ENCODE measurements at regions not wholly inside any gene's neighbourhood (a gene's known extent, or its start where the extent isn't known, plus 50 kb on each side); places are given as distances from the start of the nearest gene placed in this dataset.

DNA sequence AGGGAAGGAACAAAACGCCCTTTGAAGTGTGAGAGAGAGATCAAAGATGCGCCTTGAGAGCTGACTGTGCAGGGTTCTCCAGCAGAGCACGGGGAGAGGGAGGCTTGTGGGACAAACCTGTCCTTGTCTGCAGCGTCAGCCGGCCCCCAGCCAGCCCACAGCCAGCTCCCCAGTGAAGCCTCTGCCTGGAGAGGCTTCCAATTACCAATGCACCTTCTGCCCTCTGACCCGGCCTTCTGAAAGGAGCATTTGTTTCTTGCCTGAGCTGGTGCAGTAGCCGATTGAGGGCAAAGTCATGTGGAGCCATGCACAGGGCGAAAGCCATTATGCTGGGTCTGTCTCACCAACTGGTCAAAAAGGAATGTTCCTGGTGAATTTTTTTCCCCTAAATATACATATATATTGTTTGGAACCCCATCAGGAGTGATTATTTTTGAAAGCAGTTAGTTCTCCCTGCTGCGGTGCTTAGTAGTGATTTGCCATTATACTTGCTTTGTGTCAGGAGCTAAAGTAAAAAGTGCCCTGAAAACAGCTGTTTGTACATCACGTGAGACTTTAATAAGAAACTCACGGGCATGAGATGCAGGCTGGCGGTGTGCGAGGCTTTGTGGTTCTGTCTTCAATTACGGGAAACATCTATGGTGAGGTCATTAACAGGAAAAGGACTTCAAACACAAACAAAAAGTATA, 268.6 kb downstream of the KLF6 start:
- ATAC-seq (ENCODE audit: low read depth) (no peak), DNase-seq (no peak)
- ChIA-PET CTCF (no interaction called here), POLR2A (ENCODE audit: unreplicated experiment) (no interaction called here)
- WGBS, 2 experiments (ENCODE audit: extremely low coverage in 2 of 2, insufficient read length in 1 of 2), result 85% methylated on average over 5 of the region's 14 CpGs; no CpG with 5 or more reads in 1 of the 2 experiments
- H3K9me1 ChIP-seq (ENCODE audit: insufficient read depth, low read length), result no peaks in the 10 kb centered on the region
- H3K79me1 ChIP-seq (ENCODE audit: low read depth in 1 of 2, low read length in 2 of 2), result no peaks in the 10 kb centered on the region
- BruUV-seq (replicated peaks), result no TSS peak
- H3K36me3 ChIP-seq (ENCODE audit: control insufficient read depth, insufficient read depth, low read length), result no peaks in the 10 kb centered on the region
- H3K14ac ChIP-seq (replicated peaks; ENCODE audit: low read depth, low read length), result no peak overlapping the region
- no peaks in the 10 kb centered on the region; the same call in 1 of the 2 replicates for H3K27me3 ChIP-seq (ENCODE audit: control insufficient read depth, insufficient read depth, low read length)
- no peak overlapping the region for H3K9ac ChIP-seq (ENCODE audit: low read depth, low read length)
- no peak overlapping the region for H2BK5ac ChIP-seq (ENCODE audit: low read depth, low read length, poor library complexity, severe bottlenecking)
- no peak overlapping the region for H4K8ac ChIP-seq (ENCODE audit: low read depth in 2 of 2, low read length in 2 of 2)
- no peaks in the 10 kb centered on the region for H3K9me3 ChIP-seq (ENCODE audit: control insufficient read depth, insufficient read depth, low read length)
- no peak overlapping the region for H2AK9ac ChIP-seq (replicated peaks; ENCODE audit: low read depth, low read length, poor library complexity)
- H2BK20ac ChIP-seq (ENCODE audit: low read depth, low read length), result no peak overlapping the region
- dilution Hi-C loops (cut with HindIII; ENCODE audit: low sequenced_read_pairs, unreplicated experiment) (no loop called here), in situ Hi-C loops (cut with MboI; ENCODE audit: low sequenced_read_pairs) (no loop called here), intact Hi-C loops (cut with micrococcal nuclease) (no loop called here)
- H3K56ac ChIP-seq (ENCODE audit: extremely low read depth, insufficient read depth, low read length), result no peak overlapping the region
- no peak overlapping the region for H4K5ac ChIP-seq (ENCODE audit: low read depth, low read length)
- H3K4ac ChIP-seq (ENCODE audit: low read depth, low read length), result no peak overlapping the region
- no peak overlapping the region for H3K23ac ChIP-seq (ENCODE audit: low read depth, low read length)
- no peak overlapping the region for H3K27ac ChIP-seq (ENCODE audit: insufficient read depth, low read length)
- H2BK120ac ChIP-seq (ENCODE audit: low read depth, low read length), result no peak overlapping the region
- H2AFZ ChIP-seq (replicated peaks; ENCODE audit: low read length, poor library complexity), result no peak overlapping the region
- no peak overlapping the region for H2BK15ac ChIP-seq (ENCODE audit: low read depth, low read length)
- TF ChIP-seq MXI1 (IDR thresholded peaks at IDR 0.05; ENCODE audit: borderline replicate concordance, low read depth, low read length), result no peak
- TF ChIP-seq RCOR1 (IDR thresholded peaks at IDR 0.05; ENCODE audit: insufficient replicate concordance, low read length), result no peak
- no peak for TF ChIP-seq SMC3 (IDR thresholded peaks at IDR 0.05; ENCODE audit: low read depth, low read length)
- TF ChIP-seq, protein P1, sequence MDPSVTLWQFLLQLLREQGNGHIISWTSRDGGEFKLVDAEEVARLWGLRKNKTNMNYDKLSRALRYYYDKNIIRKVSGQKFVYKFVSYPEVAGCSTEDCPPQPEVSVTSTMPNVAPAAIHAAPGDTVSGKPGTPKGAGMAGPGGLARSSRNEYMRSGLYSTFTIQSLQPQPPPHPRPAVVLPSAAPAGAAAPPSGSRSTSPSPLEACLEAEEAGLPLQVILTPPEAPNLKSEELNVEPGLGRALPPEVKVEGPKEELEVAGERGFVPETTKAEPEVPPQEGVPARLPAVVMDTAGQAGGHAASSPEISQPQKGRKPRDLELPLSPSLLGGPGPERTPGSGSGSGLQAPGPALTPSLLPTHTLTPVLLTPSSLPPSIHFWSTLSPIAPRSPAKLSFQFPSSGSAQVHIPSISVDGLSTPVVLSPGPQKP (IDR thresholded peaks at IDR 0.05; ENCODE audit: borderline replicate concordance, low read depth, low read length), result no peak
- TF ChIP-seq MAFK (IDR thresholded peaks at IDR 0.05; ENCODE audit: low read depth, low read length), result no peak
- TF ChIP-seq RAD21 (IDR thresholded peaks at IDR 0.05; ENCODE audit: low read length), result no peak
- TF ChIP-seq RFX5 (IDR thresholded peaks at IDR 0.05; ENCODE audit: low read depth, low read length), result no peak
- no peak for TF ChIP-seq POLR2A (IDR thresholded peaks at IDR 0.05; ENCODE audit: low read depth, low read length)
- TF ChIP-seq NFE2L2 (IDR thresholded peaks at IDR 0.05; ENCODE audit: low read depth, low read length), result no peak
- no peak for TF ChIP-seq FOS (IDR thresholded peaks at IDR 0.05; ENCODE audit: low read depth, low read length)
- no peak for TF ChIP-seq CHD1 (IDR thresholded peaks at IDR 0.05; ENCODE audit: low read depth, low read length)
- TF ChIP-seq MAZ (IDR thresholded peaks at IDR 0.05; ENCODE audit: borderline replicate concordance, low read depth, low read length), result no peak
- TF ChIP-seq, protein P2, sequence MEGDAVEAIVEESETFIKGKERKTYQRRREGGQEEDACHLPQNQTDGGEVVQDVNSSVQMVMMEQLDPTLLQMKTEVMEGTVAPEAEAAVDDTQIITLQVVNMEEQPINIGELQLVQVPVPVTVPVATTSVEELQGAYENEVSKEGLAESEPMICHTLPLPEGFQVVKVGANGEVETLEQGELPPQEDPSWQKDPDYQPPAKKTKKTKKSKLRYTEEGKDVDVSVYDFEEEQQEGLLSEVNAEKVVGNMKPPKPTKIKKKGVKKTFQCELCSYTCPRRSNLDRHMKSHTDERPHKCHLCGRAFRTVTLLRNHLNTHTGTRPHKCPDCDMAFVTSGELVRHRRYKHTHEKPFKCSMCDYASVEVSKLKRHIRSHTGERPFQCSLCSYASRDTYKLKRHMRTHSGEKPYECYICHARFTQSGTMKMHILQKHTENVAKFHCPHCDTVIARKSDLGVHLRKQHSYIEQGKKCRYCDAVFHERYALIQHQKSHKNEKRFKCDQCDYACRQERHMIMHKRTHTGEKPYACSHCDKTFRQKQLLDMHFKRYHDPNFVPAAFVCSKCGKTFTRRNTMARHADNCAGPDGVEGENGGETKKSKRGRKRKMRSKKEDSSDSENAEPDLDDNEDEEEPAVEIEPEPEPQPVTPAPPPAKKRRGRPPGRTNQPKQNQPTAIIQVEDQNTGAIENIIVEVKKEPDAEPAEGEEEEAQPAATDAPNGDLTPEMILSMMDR (conservative IDR thresholded peaks at IDR 0.05; ENCODE audit: low read depth, low read length), result no peak
- TF ChIP-seq, protein P3, sequence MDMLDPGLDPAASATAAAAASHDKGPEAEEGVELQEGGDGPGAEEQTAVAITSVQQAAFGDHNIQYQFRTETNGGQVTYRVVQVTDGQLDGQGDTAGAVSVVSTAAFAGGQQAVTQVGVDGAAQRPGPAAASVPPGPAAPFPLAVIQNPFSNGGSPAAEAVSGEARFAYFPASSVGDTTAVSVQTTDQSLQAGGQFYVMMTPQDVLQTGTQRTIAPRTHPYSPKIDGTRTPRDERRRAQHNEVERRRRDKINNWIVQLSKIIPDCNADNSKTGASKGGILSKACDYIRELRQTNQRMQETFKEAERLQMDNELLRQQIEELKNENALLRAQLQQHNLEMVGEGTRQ (IDR thresholded peaks at IDR 0.05; ENCODE audit: low read depth, low read length), result no peak
- no peak for TF ChIP-seq BHLHE40 (IDR thresholded peaks at IDR 0.05; ENCODE audit: low read depth, low read length)
- TF ChIP-seq CEBPB (IDR thresholded peaks at IDR 0.05; ENCODE audit: low read depth, low read length), result no peak
- no peaks in the 10 kb centered on the region for H3K4me1 ChIP-seq (ENCODE audit: control insufficient read depth, insufficient read depth, low read length)
- no peak overlapping the region for H3K4me2 ChIP-seq (ENCODE audit: low read depth, low read length)
- no peak overlapping the region for H2AK5ac ChIP-seq (ENCODE audit: low read depth, low read length)
- no peak overlapping the region for H3K18ac ChIP-seq (ENCODE audit: low read depth, low read length)
- H3K4me3 ChIP-seq (ENCODE audit: insufficient read depth, low read depth, low read length), result no peak overlapping the region
- no peak overlapping the region for H4K91ac ChIP-seq (ENCODE audit: insufficient read depth, low read depth, low read length)
- H4K20me1 ChIP-seq (ENCODE audit: insufficient read depth, low read length), result no peaks in the 10 kb centered on the region
